Fibroblast of skin of left quadriceps (primary cell): ENCODE measurements at regions not wholly inside any gene's neighbourhood (a gene's known extent, or its start where the extent isn't known, plus 50 kb on each side); places are given as distances from the start of the nearest gene placed in this dataset.
A peak's percentile ranks its signal among the peaks of the same experiment; 100 is the strongest.

Source experiments
- DNase-seq, 2 experiments: peaks; one replicate each; pipeline ENCODE4 v3.0.0-alpha.2; 2013; ENCODE audit warnings: low read depth in 2 of 2

- no peak for DNase-seq
Observed at GRCh38 chr7:54810401-54810800, 51.4 kb upstream of the SEC61G start.

DNA sequence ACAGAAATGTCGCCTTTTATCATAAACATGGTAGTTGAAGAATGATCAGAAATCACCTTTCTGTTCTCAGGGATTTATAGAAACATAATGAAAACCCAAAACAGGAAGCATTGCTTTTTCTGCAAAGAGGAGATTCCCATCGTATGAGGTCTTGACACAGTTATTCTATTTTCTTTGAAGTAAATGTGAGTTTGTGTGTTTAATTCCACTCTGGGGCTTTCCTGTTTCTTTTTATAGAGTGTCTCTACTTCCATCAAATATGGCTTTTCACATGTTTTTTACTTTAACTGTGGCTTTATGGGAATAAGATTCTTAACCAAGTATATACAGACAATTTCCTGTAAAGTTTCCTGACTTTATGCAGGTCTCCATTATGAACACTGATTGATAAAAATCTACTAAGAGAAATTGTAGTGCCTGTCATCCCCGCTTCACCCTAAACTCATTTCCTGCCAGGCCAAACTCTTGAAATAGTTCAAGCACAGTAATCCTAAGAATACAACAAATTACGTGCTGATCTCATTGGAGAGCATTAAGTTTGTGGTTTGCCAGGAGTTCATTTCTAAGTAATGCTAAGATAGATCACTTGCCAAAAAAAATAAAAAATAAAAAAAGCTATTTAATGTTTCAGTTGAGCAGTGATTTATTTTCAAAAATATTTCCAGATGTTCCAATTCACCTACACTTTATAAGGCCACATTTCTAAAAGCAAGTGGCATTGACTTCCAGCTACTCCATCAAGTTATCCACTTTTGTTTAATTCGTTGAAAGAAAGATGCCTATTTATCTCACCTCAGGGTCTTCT is 52.2 kb upstream of the SEC61G start:
- peak; percentile 80 to 86 for DNase-seq

GRCh38 chr7:54811846-54812254 is 52.8 kb upstream of the SEC61G start:
- DNase-seq: peak; percentile 43 to 47

- no peak for DNase-seq
Observed at GRCh38 chr7:54812756-54813322, 53.8 kb upstream of the SEC61G start.

- DNase-seq: no peak
Observed at GRCh38 chr7:54813398-54813797, 54.4 kb upstream of the SEC61G start.

GRCh38 chr7:54814401-54814800 is 55.4 kb upstream of the SEC61G start:
- no peak for DNase-seq

- DNase-seq: no peak
Observed at GRCh38 chr7:54817152-54817551, 58.1 kb upstream of the SEC61G start.

DNA sequence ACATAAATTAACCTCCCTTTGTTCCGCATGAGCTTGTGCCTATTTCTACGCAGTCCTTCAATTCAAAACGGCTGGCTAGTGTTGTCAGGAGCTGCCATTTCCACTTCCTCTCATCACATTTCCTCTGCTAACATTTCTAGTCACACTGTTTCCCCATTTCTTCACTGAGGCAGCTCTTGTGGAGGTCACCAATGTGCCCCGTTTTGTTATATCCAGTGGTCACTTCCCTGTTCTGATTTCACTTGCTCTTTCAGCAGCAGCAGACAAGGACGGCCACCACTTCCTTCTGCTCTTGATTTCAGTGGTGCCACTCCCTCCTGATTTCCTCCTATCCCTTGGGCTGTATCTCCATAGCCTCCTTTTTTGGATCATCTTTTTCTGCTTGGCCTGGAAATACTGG is 64.8 kb upstream of the SEC61G start:
- no peak for DNase-seq

DNA sequence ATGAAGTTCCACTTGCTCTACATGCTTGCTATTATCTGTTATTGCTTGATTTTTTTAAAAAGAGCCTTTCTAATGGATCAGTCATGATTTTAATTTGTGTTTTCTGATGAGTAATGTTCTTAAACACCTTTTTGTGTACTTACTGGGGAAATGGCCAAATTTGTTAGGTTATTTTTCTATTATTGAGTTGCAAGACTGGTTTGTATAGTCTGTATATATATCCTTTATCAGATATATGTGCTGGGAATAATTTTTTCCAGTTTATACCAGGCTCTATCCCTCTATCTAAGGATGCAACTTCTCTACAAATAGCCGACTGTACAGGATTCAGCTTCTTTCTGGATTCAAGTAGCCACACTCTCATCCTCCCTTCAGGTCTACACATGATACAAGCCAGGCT is 65.6 kb upstream of the SEC61G start:
- DNase-seq: no peak

- DNase-seq: no peak
Observed at GRCh38 chr7:54825368-54825767, 66.4 kb upstream of the SEC61G start.

- DNase-seq: no peak
Observed at GRCh38 chr7:54827734-54828133, 68.7 kb upstream of the SEC61G start.

- DNase-seq: peak in 1 of 2 experiments; percentile 12
Observed at GRCh38 chr7:54831046-54831643, 72.1 kb upstream of the SEC61G start.

DNA sequence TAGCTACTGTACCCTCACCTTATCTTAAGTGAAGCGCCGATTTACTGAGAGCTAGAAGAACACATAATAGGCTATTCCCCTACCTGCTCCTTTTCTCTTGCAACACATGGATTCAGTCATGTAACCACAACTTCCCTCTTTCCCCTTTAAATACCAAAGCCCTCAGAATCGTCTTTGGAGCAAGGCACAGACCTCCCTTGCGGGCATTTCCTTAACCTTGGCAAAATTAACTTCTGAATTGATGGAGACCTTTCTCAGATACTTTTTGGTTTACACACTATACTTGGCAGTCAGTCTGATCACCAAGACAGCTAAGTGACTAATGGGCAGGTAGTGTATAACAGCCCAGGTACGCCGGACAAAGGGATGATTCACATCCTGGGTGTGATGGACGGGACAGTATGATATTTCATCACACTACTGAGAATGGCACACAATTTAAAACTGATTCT is 72.7 kb upstream of the SEC61G start:
- no peak for DNase-seq

DNA sequence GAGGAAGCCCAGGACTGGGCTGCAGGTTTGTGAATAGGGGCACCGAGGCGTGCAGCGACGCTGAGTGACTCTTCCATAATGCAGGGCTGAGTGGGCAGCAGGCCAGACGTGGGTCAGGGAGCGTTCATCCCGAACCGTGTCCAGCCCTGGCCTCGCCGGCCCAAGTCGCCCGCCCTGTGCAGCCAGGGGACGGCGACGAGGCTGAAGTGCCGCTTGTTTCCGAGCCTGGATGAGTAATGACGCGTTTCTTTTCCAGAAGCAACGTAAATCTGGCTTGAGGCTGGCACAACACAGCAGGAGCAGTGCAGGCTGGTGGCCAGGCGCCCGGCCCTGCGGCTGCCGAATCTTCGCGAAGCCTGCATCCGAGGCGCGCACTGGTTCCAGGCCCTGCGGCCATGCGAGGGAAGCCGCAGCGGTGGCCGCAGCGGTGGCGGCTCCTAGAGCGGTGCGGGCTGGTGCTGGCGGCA is 74.0 kb upstream of the SEC61G start:
- no peak for DNase-seq

GRCh38 chr7:54837168-54837567 is 78.2 kb upstream of the SEC61G start:
- no peak for DNase-seq

GRCh38 chr7:54837761-54838160 is 78.8 kb upstream of the SEC61G start:
- no peak for DNase-seq

DNA sequence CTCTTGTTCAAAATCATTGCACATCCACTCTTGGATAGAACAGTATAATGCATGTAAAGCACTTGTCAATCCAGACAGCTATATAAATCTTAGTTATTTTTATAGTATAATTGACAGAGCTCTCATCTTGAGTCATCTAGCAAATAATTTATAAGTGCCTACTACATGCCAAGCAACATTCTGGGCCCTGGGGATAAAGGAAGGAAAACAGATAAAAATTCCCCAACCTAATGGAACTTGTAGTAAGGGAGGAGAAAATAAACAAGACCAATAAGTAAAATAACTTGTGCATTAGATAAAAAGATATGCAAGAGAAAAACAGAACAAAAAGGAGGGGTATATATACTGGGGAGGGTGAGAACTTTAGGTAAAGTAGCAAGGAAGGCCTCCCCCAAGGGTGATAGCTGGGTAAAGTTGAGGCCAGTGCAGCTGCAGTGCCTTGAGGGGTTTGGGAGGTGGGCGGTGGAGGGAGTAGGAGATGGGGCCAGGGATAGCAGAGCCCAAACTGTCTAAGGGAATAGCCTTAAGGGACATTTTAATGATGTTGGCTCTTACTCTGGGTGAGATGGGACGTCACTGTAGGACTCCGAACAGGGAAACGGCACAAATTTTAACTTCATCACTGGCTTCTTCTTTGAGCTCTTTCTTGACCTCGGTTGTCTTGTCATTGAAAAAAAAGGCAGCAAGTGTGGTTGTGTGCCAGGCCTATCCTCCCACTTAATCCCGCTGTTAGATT is 79.3 kb upstream of the SEC61G start:
- DNase-seq: no peak

DNA sequence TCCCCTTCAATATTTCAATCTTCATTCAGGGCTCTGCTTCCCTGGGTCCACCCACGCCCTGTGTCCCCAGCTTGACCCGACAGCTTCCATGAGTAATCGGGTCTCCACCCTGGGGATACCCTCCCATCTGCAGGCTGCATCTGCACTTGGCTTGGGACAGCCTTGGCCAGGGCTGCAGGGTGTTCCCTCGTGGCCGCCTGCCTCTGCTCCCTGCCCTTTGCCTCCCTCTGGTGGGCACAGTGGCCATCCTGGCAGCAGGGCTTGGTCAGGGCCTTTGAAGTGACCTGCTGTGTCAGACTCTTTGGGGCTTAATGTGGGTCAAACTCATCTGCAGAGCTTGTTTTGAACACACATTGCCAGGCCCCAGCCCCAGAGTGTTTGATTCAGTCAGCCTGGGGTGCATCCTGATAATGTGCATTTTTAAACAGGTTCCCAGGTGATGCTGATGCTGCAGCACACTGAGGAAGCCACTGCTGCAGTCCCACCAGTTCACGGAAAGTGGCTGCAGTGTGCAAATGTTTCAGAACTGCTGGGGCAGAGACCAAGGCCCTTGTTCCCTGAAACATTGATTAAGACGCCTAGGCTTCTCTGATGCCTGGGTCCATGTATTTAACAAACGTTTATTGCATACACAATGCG is 80.7 kb upstream of the SEC61G start:
- DNase-seq: no peak

DNA sequence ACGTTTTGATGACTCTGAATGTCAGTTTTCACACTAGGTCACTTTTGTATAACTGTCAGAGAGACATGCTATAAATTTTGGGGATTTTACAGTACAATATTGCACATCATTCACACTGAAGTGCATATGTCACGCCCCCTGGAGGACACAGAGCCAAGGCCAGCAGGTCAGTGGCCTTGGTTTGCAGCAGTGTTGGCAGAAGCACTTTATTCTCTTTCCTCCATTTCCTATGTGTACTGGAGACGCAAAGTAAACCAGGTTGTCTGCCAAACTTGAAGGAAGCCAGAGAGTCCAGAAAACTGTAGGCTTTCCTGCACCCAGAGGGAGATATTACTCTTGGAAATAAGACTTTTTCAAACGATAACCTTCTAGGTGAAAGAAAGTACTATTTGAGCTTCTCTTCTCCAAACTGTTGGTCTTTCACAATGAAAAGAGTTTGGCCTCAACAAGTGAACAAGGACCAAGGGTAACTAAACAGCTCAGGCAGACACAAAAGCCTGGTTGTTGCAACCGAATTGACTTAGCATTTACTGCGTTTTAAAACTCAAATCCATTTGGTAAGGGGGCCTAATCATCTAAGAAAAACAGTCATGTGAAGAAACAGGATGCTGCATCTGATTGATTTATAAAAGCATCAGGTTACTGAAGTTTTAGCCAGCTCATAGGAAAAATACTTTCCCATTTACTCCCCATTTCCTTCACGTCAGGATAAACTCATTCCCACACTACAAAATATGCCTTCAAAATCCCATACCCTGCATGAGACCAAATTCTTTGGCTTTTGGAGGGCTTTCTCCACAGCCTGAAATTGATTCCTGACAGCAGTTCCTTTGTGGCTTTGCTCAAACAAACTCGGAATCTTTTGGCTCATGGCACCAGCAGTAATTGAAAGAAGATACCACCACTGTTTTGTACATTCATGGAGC is 83.0 kb upstream of the SEC61G start:
- DNase-seq: peak; percentile 90 to 93

- no peak for DNase-seq
Observed at GRCh38 chr7:54843841-54844355, 84.9 kb upstream of the SEC61G start.
